ENCODE measurements at regions not wholly inside any gene's neighbourhood (a gene's known extent, or its start where the extent isn't known, plus 50 kb on each side); places are given as distances from the start of the nearest gene placed in this dataset.

- TF ChIP-seq, protein P1, sequence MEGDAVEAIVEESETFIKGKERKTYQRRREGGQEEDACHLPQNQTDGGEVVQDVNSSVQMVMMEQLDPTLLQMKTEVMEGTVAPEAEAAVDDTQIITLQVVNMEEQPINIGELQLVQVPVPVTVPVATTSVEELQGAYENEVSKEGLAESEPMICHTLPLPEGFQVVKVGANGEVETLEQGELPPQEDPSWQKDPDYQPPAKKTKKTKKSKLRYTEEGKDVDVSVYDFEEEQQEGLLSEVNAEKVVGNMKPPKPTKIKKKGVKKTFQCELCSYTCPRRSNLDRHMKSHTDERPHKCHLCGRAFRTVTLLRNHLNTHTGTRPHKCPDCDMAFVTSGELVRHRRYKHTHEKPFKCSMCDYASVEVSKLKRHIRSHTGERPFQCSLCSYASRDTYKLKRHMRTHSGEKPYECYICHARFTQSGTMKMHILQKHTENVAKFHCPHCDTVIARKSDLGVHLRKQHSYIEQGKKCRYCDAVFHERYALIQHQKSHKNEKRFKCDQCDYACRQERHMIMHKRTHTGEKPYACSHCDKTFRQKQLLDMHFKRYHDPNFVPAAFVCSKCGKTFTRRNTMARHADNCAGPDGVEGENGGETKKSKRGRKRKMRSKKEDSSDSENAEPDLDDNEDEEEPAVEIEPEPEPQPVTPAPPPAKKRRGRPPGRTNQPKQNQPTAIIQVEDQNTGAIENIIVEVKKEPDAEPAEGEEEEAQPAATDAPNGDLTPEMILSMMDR (IDR thresholded peaks at IDR 0.05), result no peak
- no peak for TF ChIP-seq POLR2A (IDR thresholded peaks at IDR 0.05)
These were observed 130.2 kb upstream of the TP63 start for GRCh38 chr3:189500798-189501495.
